Sigmoid colon (tissue), 6 donors: ENCODE measurements at regions not wholly inside any gene's neighbourhood (a gene's known extent, or its start where the extent isn't known, plus 50 kb on each side); places are given as distances from the start of the nearest gene placed in this dataset.

ENCODE experiments used
- DNase-seq: peaks from one replicate; pipeline ENCODE4 v3.0.0-alpha.2; 2019
- H3K27ac ChIP-seq, 4 donors: fragments of 200-600 bp; sonication (generic); one replicate each; pipeline ENCODE4 v1.5.1; 2016 to 2019; ENCODE audit warnings: mild to moderate bottlenecking in 1 of 4
- H3K27me3 ChIP-seq, 3 donors: fragments of 200-600 bp; sonication (generic); one replicate each; pipeline ENCODE4 v1.5.1; 2019; ENCODE audit warnings: mild to moderate bottlenecking in 1 of 3
- H3K36me3 ChIP-seq, 4 donors: fragments of 200-600 bp; sonication (generic); one replicate each; pipeline ENCODE4 v1.5.1; 2016 to 2019
- H3K4me1 ChIP-seq, 4 donors: fragments of 200-600 bp; sonication (generic); one replicate each; pipeline ENCODE4 v1.5.1; 2017 to 2019
- H3K4me3 ChIP-seq, 4 donors: fragments of 200-600 bp; sonication (generic); one replicate each; pipeline ENCODE4 v1.5.1; 2017 to 2019; ENCODE audit warnings: mild to moderate bottlenecking in 2 of 4, moderate library complexity in 1 of 4
- H3K9me3 ChIP-seq, 4 donors: fragments of 200-600 bp in 3 of 4; sonication (generic) in 3 of 4; one replicate each; pipeline versions ENCODE4 v1.5.1 to v1.6.1; 2013 to 2019
- CTCF ChIP-seq, 4 experiments: fragments of 450-650 bp in 3 of 4; fragments of 200-600 bp in 1 of 4; IDR thresholded peaks; one replicate each; pipeline ENCODE4 v1.5.1; 2016 to 2019; ENCODE audit warnings: antibody characterized with exemption in 4 of 4, mild to moderate bottlenecking in 3 of 4, moderate library complexity in 2 of 4
- EP300 ChIP-seq, 4 donors: sonication (generic); formaldehyde crosslinking; IDR thresholded peaks; one replicate each; pipeline ENCODE4 v1.6.1; 2017; ENCODE audit warnings: antibody characterized with exemption in 4 of 4
- POLR2A ChIP-seq, 2 donors: fragments of 450-650 bp; IDR thresholded peaks; one replicate each; pipeline ENCODE4 v1.6.1; 2016; ENCODE audit warnings: antibody characterized with exemption in 2 of 2, mild to moderate bottlenecking in 2 of 2, moderate library complexity in 2 of 2
- POLR2AphosphoS5 ChIP-seq, 4 donors: sonication (generic); formaldehyde crosslinking; IDR thresholded peaks; one replicate each; pipeline ENCODE4 v1.6.1; 2017; ENCODE audit warnings: antibody characterized with exemption in 4 of 4
- WGBS, 2 donors: extraction: QIAGEN DNeasy Blood & Tissue Kit; methylation state at CpG; one replicate each; pipeline ENCODE4 v1.1.7; 2013; 5-methylcytosine and 5-hydroxymethylcytosine counted together
- intact Hi-C: fragments of 100-400 bp; cut with DNase I; formaldehyde crosslinking; loops from one replicate; pipeline ENCODE4 v1.15.1; 2023
- donor health status: healthy with polysubstance abuse.
- donor health status: healthy.

GRCh38 chr9:103427696-103428095, 432.6 kb downstream of the CYLC2 start:
- Histone ChIP-seq H3K36me3 (no peaks in the 10 kb centered on the region), H3K27ac (no peak overlapping the region), H3K27me3 (no peaks in the 10 kb centered on the region), H3K4me3 (no peak overlapping the region), H3K9me3 (no peaks in the 10 kb centered on the region), H3K4me1 (no peaks in the 10 kb centered on the region)
- intact Hi-C loops = no loop called here
- 81 to 88% methylated on average over 4 of the region's 4 CpGs for WGBS, 2 donors
- no peak for DNase-seq
- no peak for TF ChIP-seq EP300 (IDR thresholded peaks at IDR 0.05)
- TF ChIP-seq CTCF (IDR thresholded peaks at IDR 0.05) = no peak
- no peak for TF ChIP-seq POLR2A (IDR thresholded peaks at IDR 0.05)
- no peak for TF ChIP-seq POLR2AphosphoS5 (IDR thresholded peaks at IDR 0.05)

- Histone ChIP-seq H3K4me3 (no peak overlapping the region), H3K36me3 (no peaks in the 10 kb centered on the region), H3K27me3 (no peaks in the 10 kb centered on the region), H3K4me1 (no peaks in the 10 kb centered on the region), H3K27ac (no peak overlapping the region), H3K9me3 (peaks cover 0 to 2% (median 0%) of the 10 kb centered on the region in 4 donors)
- intact Hi-C loops = no loop called here
- 41 to 68% methylated on average over 1 of the region's 1 CpG for WGBS, 2 donors
- DNase-seq = no peak
- TF ChIP-seq CTCF (IDR thresholded peaks at IDR 0.05) (no peak), POLR2A (IDR thresholded peaks at IDR 0.05) (no peak), POLR2AphosphoS5 (IDR thresholded peaks at IDR 0.05) (no peak), EP300 (IDR thresholded peaks at IDR 0.05) (no peak)
These were observed 435.3 kb downstream of the CYLC2 start for GRCh38 chr9:103430469-103430868.

- Histone ChIP-seq H3K27me3 (no peaks in the 10 kb centered on the region), H3K4me1 (no peaks in the 10 kb centered on the region), H3K4me3 (no peak overlapping the region), H3K9me3 (peaks cover 0 to 2% (median 0%) of the 10 kb centered on the region in 4 donors), H3K27ac (no peak overlapping the region), H3K36me3 (no peaks in the 10 kb centered on the region)
- intact Hi-C loops = no loop called here
- DNase-seq = no peak
- no peak for TF ChIP-seq EP300 (IDR thresholded peaks at IDR 0.05)
- TF ChIP-seq POLR2AphosphoS5 (IDR thresholded peaks at IDR 0.05) = no peak
- no peak for TF ChIP-seq POLR2A (IDR thresholded peaks at IDR 0.05)
- TF ChIP-seq CTCF (IDR thresholded peaks at IDR 0.05) = no peak
These were observed 436.7 kb downstream of the CYLC2 start for GRCh38 chr9:103431809-103432208.

- WGBS, 2 donors = 67 to 75% methylated on average over 2 of the region's 2 CpGs
- Histone ChIP-seq H3K9me3 (peaks cover 0 to 2% (median 0%) of the 10 kb centered on the region in 4 donors), H3K4me1 (no peaks in the 10 kb centered on the region), H3K27ac (no peak overlapping the region), H3K4me3 (no peak overlapping the region), H3K36me3 (no peaks in the 10 kb centered on the region), H3K27me3 (no peaks in the 10 kb centered on the region)
- TF ChIP-seq POLR2AphosphoS5 (IDR thresholded peaks at IDR 0.05) = no peak
- no peak for TF ChIP-seq EP300 (IDR thresholded peaks at IDR 0.05)
- no peak for DNase-seq
- intact Hi-C loops = no loop called here
These were observed 449.0 kb downstream of the CYLC2 start for GRCh38 chr9:103444176-103444575.

- Histone ChIP-seq H3K9me3 (peaks cover 0 to 3% (median 0%) of the 10 kb centered on the region in 4 donors), H3K27me3 (no peaks in the 10 kb centered on the region), H3K4me1 (no peaks in the 10 kb centered on the region), H3K27ac (no peak overlapping the region), H3K4me3 (no peak overlapping the region), H3K36me3 (no peaks in the 10 kb centered on the region)
- 90 to 92% methylated on average over 2 of the region's 2 CpGs for WGBS, 2 donors
- intact Hi-C loops = no loop called here
- no peak for DNase-seq
- no peak for TF ChIP-seq EP300 (IDR thresholded peaks at IDR 0.05)
- no peak for TF ChIP-seq POLR2AphosphoS5 (IDR thresholded peaks at IDR 0.05)
- TF ChIP-seq POLR2A (IDR thresholded peaks at IDR 0.05) = no peak
- TF ChIP-seq CTCF (IDR thresholded peaks at IDR 0.05) = no peak
These were observed 463.7 kb downstream of the CYLC2 start for GRCh38 chr9:103458826-103459225.
